Stimulated activated CD8-positive, alpha-beta memory T cell treated with anti-CD3 and anti-CD28 coated beads, Interleukin-15, amount 100 ng/mL, for 24 hours (primary cell): ENCODE measurements at regions not wholly inside any gene's neighbourhood (a gene's known extent, or its start where the extent isn't known, plus 50 kb on each side); places are given as distances from the start of the nearest gene placed in this dataset.

Source experiments
- DNase-seq: peaks from one replicate; pipeline ENCODE4 v3.0.0-alpha.2; 2020; ENCODE audit warnings: low read depth

DNA sequence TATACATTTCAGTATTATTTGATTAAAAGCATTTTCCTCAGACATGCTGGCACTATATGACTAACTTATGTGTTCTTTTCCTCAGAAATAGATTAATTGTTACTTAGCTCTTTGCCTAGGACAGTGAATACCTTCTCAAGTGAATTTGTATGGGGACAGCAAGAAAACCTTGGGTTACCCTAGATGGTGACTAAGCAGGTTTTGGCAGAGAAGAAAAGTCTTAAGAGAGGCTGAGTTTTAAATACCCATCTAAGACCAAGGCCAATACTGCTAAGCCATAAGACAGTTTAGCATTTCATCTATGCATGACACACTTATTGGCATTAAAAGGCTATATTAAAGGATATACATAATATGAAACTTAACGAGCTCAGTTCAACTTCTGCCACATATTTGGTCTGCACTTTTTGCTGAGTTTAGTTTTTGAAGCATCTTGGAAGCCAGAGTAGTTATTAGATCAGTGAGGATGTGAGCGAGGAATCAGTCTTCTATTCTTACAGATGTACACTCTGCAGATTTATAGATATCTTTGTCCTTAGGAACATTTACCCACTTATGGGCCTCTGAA, 54.6 kb upstream of the FAM3C start:
- no peak for DNase-seq

DNA sequence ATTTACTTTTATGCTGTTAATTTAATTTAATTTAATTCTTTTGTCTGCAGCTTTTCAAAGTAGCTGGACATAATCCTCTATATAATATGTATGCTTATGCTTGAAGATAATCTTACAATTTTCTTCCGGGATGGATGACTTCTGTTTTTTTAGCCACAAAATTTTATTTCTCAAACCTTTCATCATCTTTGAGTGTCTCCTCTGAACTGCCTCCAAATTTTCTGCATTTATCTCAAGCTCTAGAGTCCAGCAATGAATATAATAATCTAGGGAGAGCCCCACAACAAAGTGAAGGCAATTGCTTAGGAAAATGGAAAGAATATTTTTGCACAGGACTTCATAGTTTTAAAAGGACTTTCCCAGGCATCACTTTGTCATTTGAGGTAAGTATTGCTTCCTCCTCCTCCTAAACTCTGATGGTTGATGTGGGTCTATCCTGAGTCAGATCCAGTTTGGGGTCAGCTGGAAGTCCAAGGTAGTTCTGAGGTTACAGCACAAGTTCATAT, 53.7 kb upstream of the FAM3C start:
- DNase-seq: no peak

DNA sequence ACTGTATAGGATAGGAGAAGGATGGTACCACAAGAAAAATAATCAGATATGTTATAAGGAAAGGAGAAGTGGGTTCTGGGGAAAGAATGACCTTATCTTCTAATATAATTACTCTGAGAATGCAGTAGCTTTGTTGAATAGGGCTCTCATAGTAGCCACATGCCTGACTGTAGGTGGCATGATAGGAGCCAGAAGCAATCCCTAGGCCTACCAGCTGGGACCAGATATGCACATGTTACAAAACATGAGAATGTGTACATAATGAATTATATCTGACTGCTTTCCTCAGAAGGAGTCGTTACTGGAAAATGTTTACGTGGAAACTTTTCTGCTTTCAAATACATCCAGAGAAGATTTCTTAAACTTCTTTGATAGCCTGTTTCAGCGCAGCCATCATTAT, 53.2 kb upstream of the FAM3C start:
- DNase-seq: no peak

DNA sequence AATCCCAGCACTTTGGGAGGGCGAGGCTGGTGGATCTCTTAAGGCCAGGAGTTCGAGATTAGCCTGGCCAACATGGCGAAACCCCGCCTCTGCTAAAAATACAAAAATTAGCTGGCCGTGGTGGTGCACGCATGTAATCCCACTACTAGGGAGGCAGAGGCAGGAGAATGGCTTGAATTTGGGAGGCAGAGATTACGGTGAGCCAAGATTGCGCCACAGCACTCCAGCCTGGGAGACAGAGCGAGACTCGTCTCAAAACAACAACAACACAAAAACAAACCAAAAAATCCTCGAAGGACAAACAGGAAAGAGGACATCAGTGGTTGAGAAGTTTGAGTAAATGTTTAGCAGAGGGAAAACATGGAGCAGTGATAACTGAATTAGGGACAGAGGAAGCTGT, 52.3 kb upstream of the FAM3C start:
- DNase-seq: no peak

DNA sequence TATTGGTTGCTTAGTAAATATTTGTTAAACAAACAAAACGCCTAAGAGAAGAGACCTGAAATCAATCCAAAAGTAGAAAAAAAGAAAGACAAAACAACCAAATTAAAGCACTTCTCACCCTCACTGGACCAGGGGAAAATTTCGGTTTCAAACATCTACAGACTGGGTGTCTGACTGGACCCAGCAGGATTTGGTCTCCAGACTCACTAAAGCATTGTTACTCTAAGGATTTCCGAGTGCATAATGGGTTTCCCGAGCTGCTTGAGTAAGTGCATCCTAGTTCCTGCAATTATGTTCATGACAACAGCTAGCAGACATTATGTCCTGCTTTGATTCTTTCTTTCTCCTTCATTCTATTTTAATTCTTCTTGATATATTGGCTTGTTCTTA, 51.8 kb upstream of the FAM3C start:
- DNase-seq: no peak

DNA sequence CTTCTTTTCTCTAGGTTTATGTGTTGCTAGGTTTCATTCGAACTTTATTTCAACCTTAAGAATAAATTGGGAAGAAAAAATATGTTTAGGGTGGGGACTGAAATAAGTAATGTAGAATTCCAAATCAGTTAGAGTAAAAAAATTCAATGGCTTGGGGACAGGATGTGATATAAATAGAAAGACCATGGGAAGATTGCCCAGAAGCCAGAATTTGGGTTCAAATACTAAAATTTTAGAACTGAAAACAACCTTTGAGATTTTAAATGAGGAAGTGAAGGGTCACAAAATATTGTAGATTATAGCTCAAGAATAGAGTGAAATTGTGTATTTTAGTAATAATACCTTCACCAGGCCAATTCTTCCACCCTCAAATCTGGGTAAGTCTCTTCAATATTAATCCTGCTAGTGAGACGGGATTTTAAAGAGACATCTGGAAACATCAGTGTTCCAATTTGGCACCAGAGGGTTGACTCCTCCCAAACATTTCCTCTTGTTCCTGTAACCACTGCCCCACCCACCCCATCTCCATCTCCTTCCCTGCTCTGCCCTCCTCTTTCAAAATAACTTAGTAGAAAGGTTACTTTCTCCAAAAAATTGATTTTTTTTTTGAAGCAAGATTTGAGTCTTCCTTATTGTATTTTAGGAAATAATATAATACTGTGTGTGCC, 51.3 kb upstream of the FAM3C start:
- DNase-seq: no peak

DNA sequence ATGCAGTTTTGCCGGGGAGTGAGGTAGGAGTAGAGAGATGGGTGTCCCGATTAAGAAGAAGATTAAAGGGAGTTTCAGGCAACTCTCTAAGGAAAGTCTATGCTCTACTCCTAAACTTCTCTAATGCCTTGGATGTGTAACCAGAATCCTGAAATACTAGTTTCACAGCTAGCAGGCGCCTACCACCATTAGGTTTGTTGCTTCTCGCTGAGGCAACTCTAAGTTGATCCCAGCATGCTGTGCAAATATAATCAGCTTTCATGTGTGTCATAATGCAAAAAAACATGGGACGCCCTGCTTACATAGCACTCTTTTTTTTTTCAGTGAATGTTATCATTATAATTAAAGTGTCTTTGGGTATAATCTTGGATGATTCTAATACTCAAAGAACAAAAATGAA, 50.4 kb upstream of the FAM3C start:
- no peak for DNase-seq
